ENCODE measurements at regions not wholly inside any gene's neighbourhood (a gene's known extent, or its start where the extent isn't known, plus 50 kb on each side); places are given as distances from the start of the nearest gene placed in this dataset.

DNA sequence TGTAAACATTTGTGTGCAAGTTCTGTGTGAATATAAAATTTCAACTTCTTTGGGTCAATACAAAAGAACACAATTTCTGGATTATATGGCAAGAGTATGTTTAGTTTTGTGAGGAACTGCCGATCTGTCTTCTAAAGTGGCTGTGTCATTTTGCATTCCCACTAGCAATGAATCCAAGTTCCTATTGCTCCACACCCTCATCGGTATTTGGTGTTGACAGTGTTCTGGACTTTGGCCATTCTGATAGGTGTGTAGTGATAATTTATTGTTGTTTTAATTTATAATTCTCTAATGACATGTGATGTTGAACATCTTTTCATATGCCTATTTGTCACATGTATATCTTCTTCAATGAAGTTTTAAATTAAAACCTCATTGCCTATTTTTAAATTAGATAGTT lies 58.2 kb upstream of the TMC3 start:
- no peaks in the 10 kb centered on the region for H3F3A ChIP-seq (replicated peaks; ENCODE audit: low read depth)
- no peaks in the 10 kb centered on the region for H3K9me2 ChIP-seq (ENCODE audit: insufficient read depth)
- H4K20me1 ChIP-seq (replicated peaks; ENCODE audit: insufficient read depth): no peaks in the 10 kb centered on the region
- no peak for ATAC-seq
- Mint-ChIP-seq H3K27ac (no peak overlapping the region), H3K4me1 (peaks cover 6% of the 10 kb centered on the region; the same call in 2 of the 3 replicates), H3K4me3 (no peak overlapping the region), H3K27me3 (ENCODE audit: insufficient read depth, low read depth, poor library complexity) (no peaks in the 10 kb centered on the region), H3K9me3 (no peaks in the 10 kb centered on the region; the same call in 2 of the 3 replicates), H3K36me3 (ENCODE audit: low read depth) (no peaks in the 10 kb centered on the region)
- H3K79me2 ChIP-seq (replicated peaks; ENCODE audit: insufficient read depth): no peaks in the 10 kb centered on the region
- H3K27ac ChIP-seq (ENCODE audit: low read depth): no peak overlapping the region
- no peaks in the 10 kb centered on the region for H3K27me3 ChIP-seq (ENCODE audit: insufficient read depth)
- no peak overlapping the region for H2AFZ ChIP-seq
- H3K36me3 ChIP-seq (ENCODE audit: insufficient read depth): no peaks in the 10 kb centered on the region
- TF ChIP-seq, protein P1, sequence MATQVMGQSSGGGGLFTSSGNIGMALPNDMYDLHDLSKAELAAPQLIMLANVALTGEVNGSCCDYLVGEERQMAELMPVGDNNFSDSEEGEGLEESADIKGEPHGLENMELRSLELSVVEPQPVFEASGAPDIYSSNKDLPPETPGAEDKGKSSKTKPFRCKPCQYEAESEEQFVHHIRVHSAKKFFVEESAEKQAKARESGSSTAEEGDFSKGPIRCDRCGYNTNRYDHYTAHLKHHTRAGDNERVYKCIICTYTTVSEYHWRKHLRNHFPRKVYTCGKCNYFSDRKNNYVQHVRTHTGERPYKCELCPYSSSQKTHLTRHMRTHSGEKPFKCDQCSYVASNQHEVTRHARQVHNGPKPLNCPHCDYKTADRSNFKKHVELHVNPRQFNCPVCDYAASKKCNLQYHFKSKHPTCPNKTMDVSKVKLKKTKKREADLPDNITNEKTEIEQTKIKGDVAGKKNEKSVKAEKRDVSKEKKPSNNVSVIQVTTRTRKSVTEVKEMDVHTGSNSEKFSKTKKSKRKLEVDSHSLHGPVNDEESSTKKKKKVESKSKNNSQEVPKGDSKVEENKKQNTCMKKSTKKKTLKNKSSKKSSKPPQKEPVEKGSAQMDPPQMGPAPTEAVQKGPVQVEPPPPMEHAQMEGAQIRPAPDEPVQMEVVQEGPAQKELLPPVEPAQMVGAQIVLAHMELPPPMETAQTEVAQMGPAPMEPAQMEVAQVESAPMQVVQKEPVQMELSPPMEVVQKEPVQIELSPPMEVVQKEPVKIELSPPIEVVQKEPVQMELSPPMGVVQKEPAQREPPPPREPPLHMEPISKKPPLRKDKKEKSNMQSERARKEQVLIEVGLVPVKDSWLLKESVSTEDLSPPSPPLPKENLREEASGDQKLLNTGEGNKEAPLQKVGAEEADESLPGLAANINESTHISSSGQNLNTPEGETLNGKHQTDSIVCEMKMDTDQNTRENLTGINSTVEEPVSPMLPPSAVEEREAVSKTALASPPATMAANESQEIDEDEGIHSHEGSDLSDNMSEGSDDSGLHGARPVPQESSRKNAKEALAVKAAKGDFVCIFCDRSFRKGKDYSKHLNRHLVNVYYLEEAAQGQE (IDR thresholded peaks at IDR 0.05; ENCODE audit: unreplicated experiment): no peak
- TF ChIP-seq, protein P2, sequence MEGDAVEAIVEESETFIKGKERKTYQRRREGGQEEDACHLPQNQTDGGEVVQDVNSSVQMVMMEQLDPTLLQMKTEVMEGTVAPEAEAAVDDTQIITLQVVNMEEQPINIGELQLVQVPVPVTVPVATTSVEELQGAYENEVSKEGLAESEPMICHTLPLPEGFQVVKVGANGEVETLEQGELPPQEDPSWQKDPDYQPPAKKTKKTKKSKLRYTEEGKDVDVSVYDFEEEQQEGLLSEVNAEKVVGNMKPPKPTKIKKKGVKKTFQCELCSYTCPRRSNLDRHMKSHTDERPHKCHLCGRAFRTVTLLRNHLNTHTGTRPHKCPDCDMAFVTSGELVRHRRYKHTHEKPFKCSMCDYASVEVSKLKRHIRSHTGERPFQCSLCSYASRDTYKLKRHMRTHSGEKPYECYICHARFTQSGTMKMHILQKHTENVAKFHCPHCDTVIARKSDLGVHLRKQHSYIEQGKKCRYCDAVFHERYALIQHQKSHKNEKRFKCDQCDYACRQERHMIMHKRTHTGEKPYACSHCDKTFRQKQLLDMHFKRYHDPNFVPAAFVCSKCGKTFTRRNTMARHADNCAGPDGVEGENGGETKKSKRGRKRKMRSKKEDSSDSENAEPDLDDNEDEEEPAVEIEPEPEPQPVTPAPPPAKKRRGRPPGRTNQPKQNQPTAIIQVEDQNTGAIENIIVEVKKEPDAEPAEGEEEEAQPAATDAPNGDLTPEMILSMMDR (conservative IDR thresholded peaks at IDR 0.05; ENCODE audit: low read depth in 2 of 2): no peak
- TF ChIP-seq ZNF331 (CRISPR knock-in tag; IDR thresholded peaks at IDR 0.05; ENCODE audit: low read depth): no peak
- TF ChIP-seq STAT1 (IDR thresholded peaks at IDR 0.05; ENCODE audit: unreplicated experiment): no peak
- TF ChIP-seq CREB1 (CRISPR knock-in tag; IDR thresholded peaks at IDR 0.05; ENCODE audit: low read depth): no peak
- TF ChIP-seq ZNF114 (CRISPR knock-in tag; IDR thresholded peaks at IDR 0.05): no peak
- TF ChIP-seq, protein P3, sequence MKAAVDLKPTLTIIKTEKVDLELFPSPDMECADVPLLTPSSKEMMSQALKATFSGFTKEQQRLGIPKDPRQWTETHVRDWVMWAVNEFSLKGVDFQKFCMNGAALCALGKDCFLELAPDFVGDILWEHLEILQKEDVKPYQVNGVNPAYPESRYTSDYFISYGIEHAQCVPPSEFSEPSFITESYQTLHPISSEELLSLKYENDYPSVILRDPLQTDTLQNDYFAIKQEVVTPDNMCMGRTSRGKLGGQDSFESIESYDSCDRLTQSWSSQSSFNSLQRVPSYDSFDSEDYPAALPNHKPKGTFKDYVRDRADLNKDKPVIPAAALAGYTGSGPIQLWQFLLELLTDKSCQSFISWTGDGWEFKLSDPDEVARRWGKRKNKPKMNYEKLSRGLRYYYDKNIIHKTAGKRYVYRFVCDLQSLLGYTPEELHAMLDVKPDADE (IDR thresholded peaks at IDR 0.05): no peak
- no peak for TF ChIP-seq JUNB (IDR thresholded peaks at IDR 0.05; ENCODE audit: unreplicated experiment)
- TF ChIP-seq, protein P4, sequence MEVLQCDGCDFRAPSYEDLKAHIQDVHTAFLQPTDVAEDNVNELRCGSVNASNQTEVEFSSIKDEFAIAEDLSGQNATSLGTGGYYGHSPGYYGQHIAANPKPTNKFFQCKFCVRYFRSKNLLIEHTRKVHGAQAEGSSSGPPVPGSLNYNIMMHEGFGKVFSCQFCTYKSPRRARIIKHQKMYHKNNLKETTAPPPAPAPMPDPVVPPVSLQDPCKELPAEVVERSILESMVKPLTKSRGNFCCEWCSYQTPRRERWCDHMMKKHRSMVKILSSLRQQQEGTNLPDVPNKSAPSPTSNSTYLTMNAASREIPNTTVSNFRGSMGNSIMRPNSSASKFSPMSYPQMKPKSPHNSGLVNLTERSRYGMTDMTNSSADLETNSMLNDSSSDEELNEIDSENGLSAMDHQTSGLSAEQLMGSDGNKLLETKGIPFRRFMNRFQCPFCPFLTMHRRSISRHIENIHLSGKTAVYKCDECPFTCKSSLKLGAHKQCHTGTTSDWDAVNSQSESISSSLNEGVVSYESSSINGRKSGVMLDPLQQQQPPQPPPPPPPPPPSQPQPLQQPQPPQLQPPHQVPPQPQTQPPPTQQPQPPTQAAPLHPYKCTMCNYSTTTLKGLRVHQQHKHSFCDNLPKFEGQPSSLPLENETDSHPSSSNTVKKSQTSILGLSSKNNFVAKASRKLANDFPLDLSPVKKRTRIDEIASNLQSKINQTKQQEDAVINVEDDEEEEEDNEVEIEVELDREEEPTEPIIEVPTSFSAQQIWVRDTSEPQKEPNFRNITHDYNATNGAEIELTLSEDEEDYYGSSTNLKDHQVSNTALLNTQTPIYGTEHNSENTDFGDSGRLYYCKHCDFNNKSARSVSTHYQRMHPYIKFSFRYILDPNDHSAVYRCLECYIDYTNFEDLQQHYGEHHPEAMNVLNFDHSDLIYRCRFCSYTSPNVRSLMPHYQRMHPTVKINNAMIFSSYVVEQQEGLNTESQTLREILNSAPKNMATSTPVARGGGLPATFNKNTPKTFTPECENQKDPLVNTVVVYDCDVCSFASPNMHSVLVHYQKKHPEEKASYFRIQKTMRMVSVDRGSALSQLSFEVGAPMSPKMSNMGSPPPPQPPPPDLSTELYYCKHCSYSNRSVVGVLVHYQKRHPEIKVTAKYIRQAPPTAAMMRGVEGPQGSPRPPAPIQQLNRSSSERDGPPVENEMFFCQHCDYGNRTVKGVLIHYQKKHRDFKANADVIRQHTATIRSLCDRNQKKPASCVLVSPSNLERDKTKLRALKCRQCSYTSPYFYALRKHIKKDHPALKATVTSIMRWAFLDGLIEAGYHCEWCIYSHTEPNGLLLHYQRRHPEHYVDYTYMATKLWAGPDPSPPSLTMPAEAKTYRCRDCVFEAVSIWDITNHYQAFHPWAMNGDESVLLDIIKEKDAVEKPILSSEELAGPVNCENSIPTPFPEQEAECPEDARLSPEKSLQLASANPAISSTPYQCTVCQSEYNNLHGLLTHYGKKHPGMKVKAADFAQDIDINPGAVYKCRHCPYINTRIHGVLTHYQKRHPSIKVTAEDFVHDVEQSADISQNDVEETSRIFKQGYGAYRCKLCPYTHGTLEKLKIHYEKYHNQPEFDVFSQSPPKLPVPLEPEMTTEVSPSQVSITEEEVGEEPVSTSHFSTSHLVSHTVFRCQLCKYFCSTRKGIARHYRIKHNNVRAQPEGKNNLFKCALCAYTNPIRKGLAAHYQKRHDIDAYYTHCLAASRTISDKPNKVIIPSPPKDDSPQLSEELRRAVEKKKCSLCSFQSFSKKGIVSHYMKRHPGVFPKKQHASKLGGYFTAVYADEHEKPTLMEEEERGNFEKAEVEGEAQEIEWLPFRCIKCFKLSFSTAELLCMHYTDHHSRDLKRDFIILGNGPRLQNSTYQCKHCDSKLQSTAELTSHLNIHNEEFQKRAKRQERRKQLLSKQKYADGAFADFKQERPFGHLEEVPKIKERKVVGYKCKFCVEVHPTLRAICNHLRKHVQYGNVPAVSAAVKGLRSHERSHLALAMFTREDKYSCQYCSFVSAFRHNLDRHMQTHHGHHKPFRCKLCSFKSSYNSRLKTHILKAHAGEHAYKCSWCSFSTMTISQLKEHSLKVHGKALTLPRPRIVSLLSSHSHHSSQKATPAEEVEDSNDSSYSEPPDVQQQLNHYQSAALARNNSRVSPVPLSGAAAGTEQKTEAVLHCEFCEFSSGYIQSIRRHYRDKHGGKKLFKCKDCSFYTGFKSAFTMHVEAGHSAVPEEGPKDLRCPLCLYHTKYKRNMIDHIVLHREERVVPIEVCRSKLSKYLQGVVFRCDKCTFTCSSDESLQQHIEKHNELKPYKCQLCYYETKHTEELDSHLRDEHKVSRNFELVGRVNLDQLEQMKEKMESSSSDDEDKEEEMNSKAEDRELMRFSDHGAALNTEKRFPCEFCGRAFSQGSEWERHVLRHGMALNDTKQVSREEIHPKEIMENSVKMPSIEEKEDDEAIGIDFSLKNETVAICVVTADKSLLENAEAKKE (CRISPR knock-in tag; IDR thresholded peaks at IDR 0.05): no peak
- no peak for TF ChIP-seq EZH2phosphoT487 (IDR thresholded peaks at IDR 0.05; ENCODE audit: unreplicated experiment)
- no peak for TF ChIP-seq POLR2AphosphoS5 (IDR thresholded peaks at IDR 0.05; ENCODE audit: low read depth)
- TF ChIP-seq NANOG (IDR thresholded peaks at IDR 0.05; ENCODE audit: borderline replicate concordance): no peak
- H3K4me1 ChIP-seq (ENCODE audit: insufficient read depth): no peaks in the 10 kb centered on the region
- H3K4me3 ChIP-seq: no peak overlapping the region
- DNase-seq (ENCODE audit: low spot score): no peak
- H3K4me2 ChIP-seq: no peak overlapping the region

Measured in GM23338 (cell line).